Left renal pelvis (tissue), 4 donors: ENCODE measurements at regions not wholly inside any gene's neighbourhood (a gene's known extent, or its start where the extent isn't known, plus 50 kb on each side); places are given as distances from the start of the nearest gene placed in this dataset.

ENCODE experiments used
- DNase-seq, 4 donors: peaks; one replicate each; pipeline ENCODE4 v3.0.0-alpha.2; 2013; ENCODE audit warnings: low read depth in 4 of 4, low spot score in 3 of 4

- no peak for DNase-seq
These were observed 258.5 kb upstream of the TLE3 start for GRCh38 chr15:70356062-70356860.

- no peak for DNase-seq
These were observed 257.6 kb upstream of the TLE3 start for GRCh38 chr15:70355275-70355795.

GRCh38 chr15:70354346-70354905 lies 256.7 kb upstream of the TLE3 start:
- no peak for DNase-seq

GRCh38 chr15:70353606-70354345 lies 256.1 kb upstream of the TLE3 start:
- DNase-seq = no peak

GRCh38 chr15:70351941-70352774 lies 254.4 kb upstream of the TLE3 start:
- no peak for DNase-seq

GRCh38 chr15:70351391-70351790 lies 253.7 kb upstream of the TLE3 start:
- DNase-seq = no peak

- DNase-seq = no peak
These were observed 251.0 kb upstream of the TLE3 start for GRCh38 chr15:70348581-70349344.

GRCh38 chr15:70348226-70348543 lies 250.5 kb upstream of the TLE3 start:
- no peak for DNase-seq

- DNase-seq = no peak
These were observed 249.9 kb upstream of the TLE3 start for GRCh38 chr15:70347321-70348225.

GRCh38 chr15:70345251-70346019 lies 247.7 kb upstream of the TLE3 start:
- no peak for DNase-seq

GRCh38 chr15:70344666-70345065 lies 246.9 kb upstream of the TLE3 start:
- no peak for DNase-seq

GRCh38 chr15:70343961-70344621 lies 246.4 kb upstream of the TLE3 start:
- no peak for DNase-seq

- DNase-seq = no peak
These were observed 245.1 kb upstream of the TLE3 start for GRCh38 chr15:70342554-70343548.

- no peak for DNase-seq
These were observed 244.4 kb upstream of the TLE3 start for GRCh38 chr15:70342141-70342540.

- no peak for DNase-seq
These were observed 243.8 kb upstream of the TLE3 start for GRCh38 chr15:70341566-70341965.

GRCh38 chr15:70340494-70340870 lies 242.8 kb upstream of the TLE3 start:
- DNase-seq = no peak
